ENCODE measurements at regions not wholly inside any gene's neighbourhood (a gene's known extent, or its start where the extent isn't known, plus 50 kb on each side); places are given as distances from the start of the nearest gene placed in this dataset.
"Not testable (repeated sequence)": the region's sequence is repeated elsewhere in the genome, so short reads cannot be mapped to it uniquely, and the experiment has no call there.

DNA sequence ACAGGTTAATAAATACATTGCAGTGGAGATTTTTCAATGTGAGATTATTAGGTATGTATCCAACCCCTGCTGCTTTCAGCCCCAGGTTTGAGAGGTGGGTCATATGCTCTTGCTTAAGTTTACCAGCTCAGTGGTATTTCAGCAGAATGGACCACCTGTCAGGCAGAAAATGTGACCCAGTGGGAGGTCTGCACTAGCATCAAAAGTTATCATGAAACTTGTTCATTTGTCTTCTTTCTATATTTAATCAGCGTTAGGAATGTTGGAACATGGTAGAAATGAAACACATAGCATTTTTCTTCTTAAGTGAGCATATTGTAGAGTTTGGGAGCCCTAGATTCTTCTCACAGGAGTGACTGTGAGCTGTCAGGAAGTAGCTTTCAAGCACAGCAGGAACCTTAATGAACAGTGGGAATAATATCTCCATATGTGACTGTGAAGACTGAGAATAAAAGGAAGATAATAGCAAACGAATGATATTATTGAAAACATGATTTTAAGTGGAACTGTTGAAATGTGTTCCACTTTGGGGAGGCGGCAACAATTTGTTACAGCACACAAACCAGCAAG, 596.9 kb upstream of the CDH6 start:
- DNase-seq: no peak

GRCh38 chr5:30594331-30594730, 599.2 kb upstream of the CDH6 start:
- no peak for DNase-seq

- no peak for DNase-seq
These were observed 600.7 kb upstream of the CDH6 start for GRCh38 chr5:30592833-30593232.

GRCh38 chr5:30581198-30581935, 612.1 kb upstream of the CDH6 start:
- no peak for DNase-seq

DNA sequence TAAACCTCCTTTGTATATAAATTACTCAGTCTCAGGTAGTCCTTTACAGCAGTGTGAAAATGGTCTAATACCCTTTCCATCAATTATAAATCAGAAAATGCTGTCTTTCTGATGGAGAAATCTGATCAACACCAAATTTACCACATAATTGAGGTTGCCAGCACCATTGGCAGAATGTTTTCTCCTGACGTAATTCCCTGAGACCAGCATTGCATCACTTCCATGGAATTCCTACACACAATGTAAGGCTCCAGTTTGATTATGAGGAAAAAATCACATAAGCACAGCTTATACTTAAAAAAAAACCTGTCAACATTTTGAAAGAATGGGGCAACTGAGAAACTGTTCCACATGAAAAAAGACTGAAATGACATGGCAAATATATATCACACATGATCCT, 618.7 kb upstream of the CDH6 start:
- DNase-seq: no peak

- DNase-seq: no peak
These were observed 621.2 kb upstream of the CDH6 start for GRCh38 chr5:30572279-30572678.

DNA sequence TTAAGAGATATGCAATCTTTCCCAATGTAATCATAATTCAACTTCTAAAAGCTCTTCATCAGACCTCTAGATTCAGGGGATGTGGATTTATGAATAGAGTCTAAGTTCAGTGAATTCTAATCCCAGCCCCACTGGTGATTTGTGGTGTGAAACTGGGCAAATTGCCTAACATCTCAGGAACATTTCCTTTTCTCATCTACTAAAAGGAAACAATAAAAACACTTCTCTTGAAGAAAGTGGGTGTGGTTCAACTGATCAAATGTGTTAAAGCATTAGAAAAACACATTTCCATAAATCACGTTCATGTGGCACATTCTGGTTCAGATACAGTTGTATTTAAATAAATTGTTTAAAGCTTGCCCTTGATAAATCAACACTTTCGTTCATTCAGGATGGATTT, 631.7 kb upstream of the CDH6 start:
- DNase-seq: no peak

DNA sequence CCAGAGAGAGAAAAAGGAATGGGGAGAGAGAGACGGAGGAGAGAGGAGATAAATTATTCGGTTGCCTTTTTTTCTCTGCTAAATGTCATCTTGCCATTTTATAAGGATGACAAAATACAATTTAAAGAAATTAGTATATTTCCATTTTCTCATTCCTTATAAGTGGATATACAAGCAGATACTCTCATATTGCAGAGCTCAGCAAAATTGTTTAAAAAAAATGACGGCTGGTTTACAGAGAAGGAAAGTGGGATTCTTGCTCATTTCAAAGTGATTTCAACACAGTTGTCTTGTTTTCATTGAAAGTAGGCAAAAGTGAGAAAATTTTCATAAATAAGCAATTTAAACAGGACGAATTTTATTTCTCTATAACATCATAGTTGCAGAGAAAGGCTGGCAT, 641.9 kb upstream of the CDH6 start:
- no peak for DNase-seq

DNA sequence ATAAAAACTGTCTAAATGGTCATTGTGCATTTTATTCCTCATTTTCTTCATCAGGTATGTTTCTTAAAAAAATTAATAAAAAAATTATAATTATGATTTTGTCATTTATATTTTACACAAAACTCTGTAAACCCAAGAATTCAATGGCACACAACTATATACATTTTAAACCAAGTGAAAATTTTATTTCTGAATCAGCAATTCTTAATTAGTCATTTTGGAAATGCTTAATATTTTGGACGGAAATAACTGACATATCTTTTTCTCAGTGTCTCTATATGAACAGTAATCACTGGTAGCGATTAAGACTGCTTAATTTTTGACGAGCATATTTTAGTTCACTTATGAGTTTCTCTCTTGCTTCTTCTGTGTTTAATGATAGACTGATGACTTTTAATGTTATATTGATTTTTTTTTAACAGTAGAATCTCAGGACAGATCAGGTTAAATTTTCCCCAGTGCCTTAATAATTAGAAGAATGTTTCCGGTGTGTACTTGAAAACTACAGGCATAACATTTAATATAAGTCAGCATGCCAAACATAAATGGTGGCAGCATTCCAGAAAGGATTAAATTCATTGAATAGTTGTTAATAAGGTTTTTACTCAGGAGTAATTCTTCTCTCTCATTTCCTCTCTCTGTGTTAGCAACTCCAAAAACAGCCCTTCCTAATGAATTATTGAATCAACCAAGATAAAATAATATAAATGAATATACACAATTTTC, 644.7 kb upstream of the CDH6 start:
- DNase-seq: no peak

DNA sequence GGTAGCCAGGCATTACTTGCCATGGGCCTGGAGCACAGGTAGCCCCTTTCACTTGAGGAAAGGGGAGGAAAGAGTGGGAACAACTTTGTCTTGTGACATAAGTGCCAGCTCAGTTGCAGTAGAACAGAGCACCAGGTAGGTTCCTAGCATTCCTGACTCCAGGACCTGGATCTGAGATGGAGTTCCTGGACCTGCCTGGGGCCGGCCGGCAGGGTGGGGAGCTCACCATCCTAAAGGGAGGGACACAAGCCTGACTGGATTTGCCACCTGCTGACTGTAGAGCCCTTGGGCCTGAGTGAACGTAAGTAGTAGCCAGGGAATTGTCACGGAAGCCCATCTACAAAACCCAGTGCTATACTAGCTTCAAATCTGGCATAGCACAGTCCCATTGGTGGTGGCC, 653.3 kb upstream of the CDH6 start:
- no peak for DNase-seq

GRCh38 chr5:30539004-30539634, 654.4 kb upstream of the CDH6 start:
- DNase-seq: no peak

- no peak for DNase-seq
These were observed 668.1 kb upstream of the CDH6 start for GRCh38 chr5:30525353-30525752.

DNA sequence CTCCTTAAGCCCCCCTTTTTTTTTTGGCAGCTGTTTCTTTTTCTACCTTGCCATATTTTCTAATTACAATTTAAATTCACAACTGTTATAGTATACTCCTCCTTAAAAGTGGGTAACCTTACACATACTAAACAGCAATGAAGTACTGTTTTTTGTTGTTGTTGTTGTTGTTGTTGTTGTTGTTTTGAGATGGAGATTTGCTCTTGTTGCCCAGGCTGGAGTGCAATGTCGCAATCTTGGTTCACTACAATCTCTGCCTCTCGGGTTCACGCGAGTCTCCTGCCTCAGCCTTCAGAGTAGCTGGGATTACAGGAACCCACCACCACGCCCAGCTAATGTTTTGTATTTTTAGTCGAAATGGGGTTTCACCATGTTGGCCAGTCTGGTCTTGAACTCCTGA, 669.1 kb upstream of the CDH6 start:
- DNase-seq: no peak

GRCh38 chr5:30523061-30523460, 670.4 kb upstream of the CDH6 start:
- DNase-seq: no peak

GRCh38 chr5:30505014-30505886, 688.2 kb upstream of the CDH6 start:
- no peak for DNase-seq

DNA sequence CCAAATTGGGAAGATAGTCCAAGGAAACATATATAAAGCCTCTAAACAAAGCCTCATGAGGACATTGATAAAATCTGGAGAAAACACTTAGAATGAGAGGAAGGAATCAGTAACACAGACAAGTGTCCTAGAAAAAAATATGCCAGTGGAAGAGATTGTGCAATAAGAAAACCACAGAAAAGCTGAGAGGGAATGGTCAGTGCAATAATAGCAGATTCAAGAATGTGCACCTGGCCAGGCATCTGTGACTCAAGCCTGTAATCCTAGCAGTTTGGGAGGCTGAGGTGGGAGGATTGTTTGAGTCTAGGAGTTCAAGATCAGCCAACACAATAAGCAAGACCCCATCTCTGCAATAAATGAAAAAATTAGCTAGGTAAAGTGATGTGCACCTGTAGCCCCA, 691.2 kb upstream of the CDH6 start:
- no peak for DNase-seq

DNA sequence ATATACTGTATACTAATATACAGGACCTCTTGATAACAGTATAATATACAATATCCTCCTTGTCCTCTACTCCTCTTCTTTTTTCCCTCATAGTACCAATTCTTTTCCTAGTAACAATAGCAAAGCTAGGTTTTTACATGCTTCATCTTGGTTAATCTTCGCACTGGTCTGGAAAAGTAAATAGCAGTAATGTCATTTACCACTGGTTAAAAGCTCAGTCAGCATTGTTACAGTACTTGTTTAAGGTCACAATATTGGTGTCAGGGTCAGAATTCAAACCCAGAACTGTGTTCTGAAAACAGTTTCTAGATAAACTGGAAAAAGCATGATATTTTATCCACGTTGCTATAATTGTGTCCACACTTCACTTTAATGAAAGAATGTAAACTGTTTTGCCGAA, 692.4 kb upstream of the CDH6 start:
- no peak for DNase-seq

GRCh38 chr5:30500513-30500912, 693.0 kb upstream of the CDH6 start:
- DNase-seq: no peak

DNA sequence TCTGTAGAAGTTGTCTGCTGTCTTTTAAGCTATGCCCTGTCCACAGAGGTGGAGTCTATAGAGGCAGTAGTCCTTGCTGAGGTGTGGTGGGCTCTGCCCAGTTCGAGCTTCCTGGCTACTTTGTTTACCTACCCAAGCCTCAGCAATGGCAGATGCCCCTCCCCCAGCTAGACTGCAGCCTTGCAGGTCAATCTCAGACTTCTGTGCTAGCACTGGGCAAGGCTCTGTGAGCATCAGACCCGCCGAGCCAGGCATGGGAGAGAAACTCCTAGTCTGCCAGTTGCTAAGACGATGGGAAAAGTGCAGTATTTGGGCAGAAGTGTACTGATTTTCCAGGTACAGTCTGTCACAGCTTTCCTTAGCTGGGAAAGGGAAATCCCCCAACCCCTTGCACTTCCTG, 694.1 kb upstream of the CDH6 start:
- DNase-seq: no peak

DNA sequence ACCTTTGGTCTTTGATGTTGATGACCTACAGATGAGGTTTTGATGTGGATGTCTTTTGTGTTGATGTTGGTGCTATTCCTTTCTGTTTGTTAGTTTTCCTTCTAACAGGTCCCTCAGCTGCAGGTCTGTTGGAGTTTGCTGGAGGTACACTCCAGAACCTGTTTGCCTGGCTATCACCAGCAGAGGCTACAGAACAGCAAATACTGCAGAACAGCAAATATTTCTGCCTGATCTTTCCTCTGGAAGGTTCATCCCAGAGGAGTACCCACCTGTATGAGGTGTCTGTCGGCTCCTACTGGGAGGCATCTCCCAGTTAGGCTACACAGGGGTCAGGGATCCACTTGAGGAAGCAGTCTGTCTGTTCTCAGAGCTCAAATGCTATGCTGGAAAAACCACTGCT, 694.5 kb upstream of the CDH6 start:
- DNase-seq: no peak

GRCh38 chr5:30498509-30498908, 695.0 kb upstream of the CDH6 start:
- DNase-seq: not testable (repeated sequence)

GRCh38 chr5:30494113-30494512, 699.4 kb upstream of the CDH6 start:
- not testable (repeated sequence) for DNase-seq

Data from occipital lobe (tissue), 1 donor.